H9 (cell line): ENCODE measurements at regions not wholly inside any gene's neighbourhood (a gene's known extent, or its start where the extent isn't known, plus 50 kb on each side); places are given as distances from the start of the nearest gene placed in this dataset.

Experiments
- DNase-seq: peaks from one replicate; pipeline ENCODE4 v3.0.0-alpha.2; 2017
- H2AFZ ChIP-seq: one replicate; pipeline ENCODE4 v1.6.1; 2013; ENCODE audit warnings: mild to moderate bottlenecking, low read length, control low read depth, moderate library complexity
- H2AK5ac ChIP-seq: 2 replicates; pipeline ENCODE4 v1.6.1; 2013; ENCODE audit warnings: low read length, control low read depth, mixed read lengths; ENCODE audit not compliant: insufficient read length
- H2BK120ac ChIP-seq: one replicate; pipeline ENCODE4 v1.6.1; 2013; ENCODE audit warnings: low read depth, mild to moderate bottlenecking, low read length, control low read depth, inconsistent platforms; ENCODE audit not compliant: poor library complexity, severe bottlenecking
- H2BK12ac ChIP-seq: 2 replicates; pipeline ENCODE4 v1.6.1; 2013; ENCODE audit warnings: low read length, control low read depth, mixed read lengths, low read depth; ENCODE audit not compliant: insufficient read length
- H2BK15ac ChIP-seq: 2 replicates; pipeline ENCODE4 v1.6.1; 2013; ENCODE audit warnings: low read depth, low read length, control low read depth
- H2BK20ac ChIP-seq: one replicate; pipeline ENCODE4 v1.6.1; 2013; ENCODE audit warnings: low read depth, mild to moderate bottlenecking, low read length, control low read depth, inconsistent platforms; ENCODE audit not compliant: poor library complexity, severe bottlenecking
- H2BK5ac ChIP-seq: 2 replicates; pipeline ENCODE4 v1.6.1; 2013; ENCODE audit warnings: low read length, control low read depth, mixed read lengths; ENCODE audit not compliant: insufficient read length
- H3K14ac ChIP-seq: 2 replicates; pipeline ENCODE4 v1.6.1; 2013; ENCODE audit warnings: low read length, control low read depth; ENCODE audit not compliant: insufficient read depth
- H3K18ac ChIP-seq: 2 replicates; pipeline ENCODE4 v1.6.1; 2013; ENCODE audit warnings: low read depth, mild to moderate bottlenecking, mixed read lengths, low read length, control low read depth; ENCODE audit not compliant: insufficient read length
- H3K23ac ChIP-seq: 2 replicates; pipeline ENCODE4 v1.6.1; 2013; ENCODE audit warnings: low read length, control low read depth, mixed read lengths, low read depth; ENCODE audit not compliant: insufficient read length
- H3K23me2 ChIP-seq: 2 replicates; pipeline ENCODE4 v1.6.1; 2013; ENCODE audit warnings: low read depth, mild to moderate bottlenecking, mixed read lengths, low read length, control low read depth; ENCODE audit not compliant: insufficient read length, poor library complexity, severe bottlenecking
- H3K27ac ChIP-seq: 2 replicates; pipeline ENCODE4 v1.5.1; 2013; ENCODE audit warnings: low read length, control low read depth, mixed read lengths, low read depth; ENCODE audit not compliant: insufficient read length
- H3K27me3 ChIP-seq: 2 replicates; pipeline ENCODE4 v1.6.1; 2013; ENCODE audit warnings: low read length, control low read depth, inconsistent platforms; ENCODE audit not compliant: insufficient read depth
- H3K4ac ChIP-seq: 2 replicates; pipeline ENCODE4 v1.6.1; 2013; ENCODE audit warnings: low read depth, mild to moderate bottlenecking, control low read depth, inconsistent platforms, low read length, moderate library complexity
- H3K4me1 ChIP-seq: 2 replicates; pipeline ENCODE4 v1.6.1; 2013; ENCODE audit warnings: low read length, control low read depth, inconsistent platforms; ENCODE audit not compliant: insufficient read depth
- H3K4me2 ChIP-seq: 2 replicates; pipeline ENCODE4 v1.6.1; 2013; ENCODE audit warnings: low read length, control low read depth, mixed read lengths; ENCODE audit not compliant: insufficient read length, insufficient read depth
- H3K56ac ChIP-seq: 2 replicates; pipeline ENCODE4 v1.6.1; 2013; ENCODE audit warnings: low read depth, mild to moderate bottlenecking, mixed read lengths, low read length, control low read depth; ENCODE audit not compliant: insufficient read length
- H3K79me1 ChIP-seq: 2 replicates; pipeline ENCODE4 v1.6.1; 2013; ENCODE audit warnings: low read depth, mild to moderate bottlenecking, moderate library complexity, low read length, control low read depth, inconsistent platforms; ENCODE audit not compliant: insufficient read depth, poor library complexity, severe bottlenecking
- H3K79me2 ChIP-seq: 2 replicates; pipeline ENCODE4 v1.6.1; 2013; ENCODE audit warnings: low read length, control low read depth, inconsistent platforms; ENCODE audit not compliant: insufficient read depth
- H3K9ac ChIP-seq: 2 replicates; pipeline ENCODE4 v1.6.1; 2013; ENCODE audit warnings: low read length, control low read depth, mixed read lengths; ENCODE audit not compliant: insufficient read length; ENCODE audit errors: extremely low read depth
- H3K9me3 ChIP-seq: one replicate; pipeline ENCODE4 v1.6.1; 2013; ENCODE audit warnings: low read depth, low read length, inconsistent platforms; ENCODE audit not compliant: control insufficient read depth
- H3T11ph ChIP-seq: one replicate; pipeline ENCODE4 v1.6.1; 2013; ENCODE audit warnings: mild to moderate bottlenecking, low read length, control low read depth, inconsistent platforms
- H4K20me1 ChIP-seq: one replicate; pipeline ENCODE4 v1.6.1; 2013; ENCODE audit not compliant: control insufficient read depth, insufficient read length, insufficient read depth
- H4K5ac ChIP-seq: 2 replicates; pipeline ENCODE4 v1.6.1; 2013; ENCODE audit warnings: low read depth, mild to moderate bottlenecking, mixed read lengths, low read length, control low read depth; ENCODE audit not compliant: insufficient read length
- H4K8ac ChIP-seq: replicated peaks from 2 replicates; pipeline ENCODE4 v1.6.1; 2013; ENCODE audit warnings: low read length, control low read depth, mixed read lengths, low read depth; ENCODE audit not compliant: insufficient read length
- H4K91ac ChIP-seq: 2 replicates; pipeline ENCODE4 v1.6.1; 2013; ENCODE audit warnings: low read depth, mild to moderate bottlenecking, moderate library complexity, mixed read lengths, low read length, control low read depth; ENCODE audit not compliant: insufficient read length
- H3K27ac Mint-ChIP-seq, 3 experiments: 2 replicates in 2 of 3; 3 replicates in 1 of 3; pipeline ENCODE4 v1.8.0; 2020 to 2021; ENCODE audit warnings: mixed read lengths in 3 of 3, mild to moderate bottlenecking in 1 of 3, moderate library complexity in 1 of 3
- H3K27me3 Mint-ChIP-seq: 2 replicates; pipeline ENCODE4 v1.8.0; 2021; ENCODE audit warnings: low read depth, mild to moderate bottlenecking, moderate library complexity, mixed read lengths
- H3K36me3 Mint-ChIP-seq, 3 experiments: 2 replicates in 2 of 3; 3 replicates in 1 of 3; pipeline ENCODE4 v1.8.0; 2020 to 2021; ENCODE audit warnings: low read depth in 3 of 3, mixed read lengths in 3 of 3; ENCODE audit not compliant: insufficient read depth in 1 of 3
- H3K4me1 Mint-ChIP-seq, 2 experiments: 2 replicates each; pipeline ENCODE4 v1.8.0; 2020; ENCODE audit warnings: mixed read lengths in 2 of 2
- H3K4me3 Mint-ChIP-seq, 2 experiments: 2 replicates in 1 of 2; 3 replicates in 1 of 2; pipeline ENCODE4 v1.8.0; 2020 to 2021; ENCODE audit warnings: mild to moderate bottlenecking in 2 of 2, mixed read lengths in 2 of 2, moderate library complexity in 1 of 2
- H3K9me3 Mint-ChIP-seq, 2 experiments: 2 replicates in 1 of 2; 3 replicates in 1 of 2; pipeline ENCODE4 v1.8.0; 2020; ENCODE audit warnings: mild to moderate bottlenecking in 2 of 2, mixed read lengths in 2 of 2, moderate library complexity in 1 of 2
- CTCF ChIP-seq: fragments of 200-600 bp; sonication (generic); conservative IDR thresholded peaks from 3 replicates; pipeline ENCODE4 v1.8.0; 2021; ENCODE audit warnings: antibody characterized with exemption, mild to moderate bottlenecking
- WGBS: extraction: QIAGEN DNeasy Blood & Tissue Kit; methylation state at CpG from one replicate; pipeline ENCODE4 v1.1.7; 2013; ENCODE audit warnings: missing lambda C conversion rate, low lambda C conversion rate, mixed read lengths; ENCODE audit not compliant: insufficient read length; ENCODE audit errors: extremely low coverage; 5-methylcytosine and 5-hydroxymethylcytosine counted together

GRCh38 chr4:176883681-176884418, 91.1 kb upstream of the VEGFC start:
- Histone ChIP-seq H3K14ac (no peak overlapping the region), H4K5ac (no peak overlapping the region), H3K27me3 (no peaks in the 10 kb centered on the region), H2BK5ac (no peak overlapping the region), H2BK120ac (no peak overlapping the region), H4K20me1 (no peaks in the 10 kb centered on the region), H3K23ac (no peak overlapping the region), H3K4me1 (no peaks in the 10 kb centered on the region), H4K91ac (no peak overlapping the region), H2BK12ac (no peak overlapping the region), H3K79me1 (no peaks in the 10 kb centered on the region), H2AK5ac (no peak overlapping the region), H3K56ac (no peak overlapping the region), H2AFZ (no peak overlapping the region), H3K9me3 (no peaks in the 10 kb centered on the region), H3K4me2 (no peak overlapping the region), H2BK20ac (no peak overlapping the region), H3K27ac (no peak overlapping the region), H3K18ac (no peak overlapping the region), H4K8ac (no peak overlapping the region), H3K4ac (no peak overlapping the region), H3K23me2 (no peaks in the 10 kb centered on the region), H3K79me2 (no peaks in the 10 kb centered on the region), H2BK15ac (no peak overlapping the region), H3T11ph (no peak overlapping the region), H3K9ac (no peak overlapping the region)
- no peak overlapping the region for H3K4me3 Mint-ChIP-seq
- no peaks in the 10 kb centered on the region; the same call in 1 of the 2 replicates for H3K27me3 Mint-ChIP-seq
- TF ChIP-seq CTCF, result no peak
- peaks cover 0 to 8% of the 10 kb centered on the region in 2 experiments; a peak in 2 of 4 replicates for H3K4me1 Mint-ChIP-seq
- peaks cover 0 to 2% of the 10 kb centered on the region in 2 experiments; a peak in 2 of 5 replicates for H3K9me3 Mint-ChIP-seq
- DNase-seq, result no peak
- WGBS, result no CpG with 5 or more reads among the region's 6 CpGs
- H3K36me3 Mint-ChIP-seq, result peaks cover 0 to 5% (median 0%) of the 10 kb centered on the region in 3 experiments; a peak in 2 of 7 replicates
- no peak overlapping the region for H3K27ac Mint-ChIP-seq
